Activated T-helper 1 cell treated with anti-CD3 and anti-CD28 coated beads, Interleukin-12 subunit alpha, Interleukin-12 subunit beta, Interleukin-2, Interleukin-4 antibody, amounts not matched to agents 30 ng/mL and 10 ng/mL and 1 ng/mL, durations not matched to agents 14 hours and 24 hours and 36 hours (primary cell): ENCODE measurements at regions not wholly inside any gene's neighbourhood (a gene's known extent, or its start where the extent isn't known, plus 50 kb on each side); places are given as distances from the start of the nearest gene placed in this dataset.

Source experiments
- DNase-seq: peaks from one replicate; pipeline ENCODE4 v3.0.0; 2021; ENCODE audit warnings: low spot score
- H3K27ac Mint-ChIP-seq: one replicate; pipeline ENCODE4 v1.8.0; 2021; ENCODE audit warnings: mild to moderate bottlenecking, mixed read lengths
- H3K27me3 Mint-ChIP-seq: one replicate; pipeline ENCODE4 v1.8.0; 2022; ENCODE audit warnings: mild to moderate bottlenecking, moderate library complexity, mixed read lengths; ENCODE audit not compliant: insufficient read depth
- H3K36me3 Mint-ChIP-seq: one replicate; pipeline ENCODE4 v1.8.0; 2021; ENCODE audit warnings: low read depth, mixed read lengths
- H3K4me1 Mint-ChIP-seq: one replicate; pipeline ENCODE4 v1.8.0; 2021; ENCODE audit warnings: low read depth, mixed read lengths
- H3K4me3 Mint-ChIP-seq: one replicate; pipeline ENCODE4 v1.8.0; 2021; ENCODE audit warnings: mild to moderate bottlenecking, moderate library complexity, mixed read lengths
- H3K9me3 Mint-ChIP-seq: one replicate; pipeline ENCODE4 v1.8.0; 2021; ENCODE audit warnings: mixed read lengths
- intact Hi-C: fragments of 100-400 bp; cut with micrococcal nuclease; formaldehyde crosslinking; loops from one replicate; pipeline ENCODE4 v1.15.1; 2024

- peaks cover 6% of the 10 kb centered on the region for H3K4me1 Mint-ChIP-seq
- no peak overlapping the region for H3K4me3 Mint-ChIP-seq
- H3K27ac Mint-ChIP-seq = no peak overlapping the region
- peaks cover 7% of the 10 kb centered on the region for H3K27me3 Mint-ChIP-seq
- intact Hi-C loops = loop anchor here (10.0 kb wide), 1 partner anchor 757 kb away; the partner anchor contains the start of gene NTRK2
- H3K9me3 Mint-ChIP-seq = no peaks in the 10 kb centered on the region
- no peak for DNase-seq
- no peaks in the 10 kb centered on the region for H3K36me3 Mint-ChIP-seq
These were observed 320.1 kb downstream of the AGTPBP1 start for GRCh38 chr9:85421641-85422040.

GRCh38 chr9:85420750-85421149 lies 321.0 kb downstream of the AGTPBP1 start:
- peaks cover 2% of the 10 kb centered on the region for H3K27me3 Mint-ChIP-seq
- DNase-seq = no peak
- H3K36me3 Mint-ChIP-seq = no peaks in the 10 kb centered on the region
- H3K4me1 Mint-ChIP-seq = peaks cover 6% of the 10 kb centered on the region
- intact Hi-C loops = loop anchor here (10.0 kb wide), 1 partner anchor 756 kb away; the partner anchor contains the start of gene NTRK2
- H3K27ac Mint-ChIP-seq = no peak overlapping the region
- no peak overlapping the region for H3K4me3 Mint-ChIP-seq
- H3K9me3 Mint-ChIP-seq = no peaks in the 10 kb centered on the region

- Mint-ChIP-seq H3K27ac (no peak overlapping the region), H3K27me3 (peaks cover 2% of the 10 kb centered on the region), H3K36me3 (no peaks in the 10 kb centered on the region), H3K9me3 (no peaks in the 10 kb centered on the region), H3K4me1 (peaks cover 6% of the 10 kb centered on the region), H3K4me3 (no peak overlapping the region)
- intact Hi-C loops = no loop called here
- DNase-seq = no peak
These were observed 324.1 kb downstream of the AGTPBP1 start for GRCh38 chr9:85417674-85418073.

GRCh38 chr9:85416715-85417114 lies 325.0 kb downstream of the AGTPBP1 start:
- no peaks in the 10 kb centered on the region for H3K36me3 Mint-ChIP-seq
- no peaks in the 10 kb centered on the region for H3K9me3 Mint-ChIP-seq
- no peak overlapping the region for H3K4me3 Mint-ChIP-seq
- peaks cover 2% of the 10 kb centered on the region for H3K27me3 Mint-ChIP-seq
- H3K4me1 Mint-ChIP-seq = peaks cover 6% of the 10 kb centered on the region
- intact Hi-C loops = no loop called here
- H3K27ac Mint-ChIP-seq = no peak overlapping the region
- DNase-seq = no peak

- H3K27ac Mint-ChIP-seq = no peak overlapping the region
- no peak for DNase-seq
- peaks cover 5% of the 10 kb centered on the region for H3K27me3 Mint-ChIP-seq
- intact Hi-C loops = no loop called here
- no peak overlapping the region for H3K4me3 Mint-ChIP-seq
- H3K36me3 Mint-ChIP-seq = no peaks in the 10 kb centered on the region
- H3K4me1 Mint-ChIP-seq = no peaks in the 10 kb centered on the region
- H3K9me3 Mint-ChIP-seq = no peaks in the 10 kb centered on the region
These were observed 327.4 kb downstream of the AGTPBP1 start for GRCh38 chr9:85414390-85414789.

- Mint-ChIP-seq H3K4me1 (no peaks in the 10 kb centered on the region), H3K27ac (no peak overlapping the region), H3K36me3 (no peaks in the 10 kb centered on the region), H3K4me3 (no peak overlapping the region), H3K27me3 (peaks cover 6% of the 10 kb centered on the region), H3K9me3 (no peaks in the 10 kb centered on the region)
- no peak for DNase-seq
- intact Hi-C loops = no loop called here
These were observed 333.3 kb downstream of the AGTPBP1 start for GRCh38 chr9:85408494-85408893.

- H3K27me3 Mint-ChIP-seq = peaks cover 6% of the 10 kb centered on the region
These were observed 336.2 kb downstream of the AGTPBP1 start for GRCh38 chr9:85405566-85405950.

GRCh38 chr9:85404911-85405565 lies 336.7 kb downstream of the AGTPBP1 start:
- Mint-ChIP-seq H3K27me3 (peaks cover 5% of the 10 kb centered on the region), H3K9me3 (no peaks in the 10 kb centered on the region), H3K4me1 (no peaks in the 10 kb centered on the region), H3K36me3 (no peaks in the 10 kb centered on the region), H3K4me3 (no peak overlapping the region), H3K27ac (no peak overlapping the region)
- intact Hi-C loops = no loop called here
- DNase-seq = no peak

More at GRCh38 chr9:85405566-85405950, 336.2 kb downstream of the AGTPBP1 start:
- H3K36me3 Mint-ChIP-seq = no peaks in the 10 kb centered on the region
- no peak for DNase-seq
- H3K27ac Mint-ChIP-seq = no peak overlapping the region
- intact Hi-C loops = no loop called here
- no peaks in the 10 kb centered on the region for H3K4me1 Mint-ChIP-seq
- H3K4me3 Mint-ChIP-seq = no peak overlapping the region
- no peaks in the 10 kb centered on the region for H3K9me3 Mint-ChIP-seq

GRCh38 chr9:85402551-85402950 lies 339.2 kb downstream of the AGTPBP1 start:
- Mint-ChIP-seq H3K4me1 (no peaks in the 10 kb centered on the region), H3K36me3 (no peaks in the 10 kb centered on the region), H3K4me3 (no peak overlapping the region), H3K9me3 (no peaks in the 10 kb centered on the region), H3K27me3 (peaks cover 1% of the 10 kb centered on the region), H3K27ac (no peak overlapping the region)
- DNase-seq = no peak
- intact Hi-C loops = no loop called here

GRCh38 chr9:85401998-85402397 lies 339.8 kb downstream of the AGTPBP1 start:
- no peak overlapping the region for H3K4me3 Mint-ChIP-seq
- H3K4me1 Mint-ChIP-seq = no peaks in the 10 kb centered on the region
- intact Hi-C loops = no loop called here
- H3K36me3 Mint-ChIP-seq = no peaks in the 10 kb centered on the region
- DNase-seq = no peak
- H3K27ac Mint-ChIP-seq = peak overlapping the region; percentile 25
- no peaks in the 10 kb centered on the region for H3K9me3 Mint-ChIP-seq
- H3K27me3 Mint-ChIP-seq = no peaks in the 10 kb centered on the region

- no peaks in the 10 kb centered on the region for H3K36me3 Mint-ChIP-seq
- no peaks in the 10 kb centered on the region for H3K9me3 Mint-ChIP-seq
- H3K27me3 Mint-ChIP-seq = peaks cover 3% of the 10 kb centered on the region
- H3K4me1 Mint-ChIP-seq = no peaks in the 10 kb centered on the region
- H3K4me3 Mint-ChIP-seq = no peak overlapping the region
- DNase-seq = no peak
- intact Hi-C loops = no loop called here
- H3K27ac Mint-ChIP-seq = no peak overlapping the region
These were observed 344.7 kb downstream of the AGTPBP1 start for GRCh38 chr9:85397005-85397404.

GRCh38 chr9:85392260-85392659 lies 349.5 kb downstream of the AGTPBP1 start:
- intact Hi-C loops = no loop called here
- H3K36me3 Mint-ChIP-seq = no peaks in the 10 kb centered on the region
- no peak overlapping the region for H3K27ac Mint-ChIP-seq
- no peak overlapping the region for H3K4me3 Mint-ChIP-seq
- no peaks in the 10 kb centered on the region for H3K4me1 Mint-ChIP-seq
- no peaks in the 10 kb centered on the region for H3K9me3 Mint-ChIP-seq
- peaks cover 6% of the 10 kb centered on the region for H3K27me3 Mint-ChIP-seq
- DNase-seq = no peak

- H3K9me3 Mint-ChIP-seq = no peaks in the 10 kb centered on the region
- peaks cover 6% of the 10 kb centered on the region for H3K27me3 Mint-ChIP-seq
- intact Hi-C loops = no loop called here
- H3K27ac Mint-ChIP-seq = no peak overlapping the region
- no peaks in the 10 kb centered on the region for H3K36me3 Mint-ChIP-seq
- no peak for DNase-seq
- H3K4me3 Mint-ChIP-seq = no peak overlapping the region
- no peaks in the 10 kb centered on the region for H3K4me1 Mint-ChIP-seq
These were observed 363.9 kb downstream of the AGTPBP1 start for GRCh38 chr9:85377731-85378289.
